Upper lobe of left lung (tissue), 6 donors: ENCODE measurements at regions not wholly inside any gene's neighbourhood (a gene's known extent, or its start where the extent isn't known, plus 50 kb on each side); places are given as distances from the start of the nearest gene placed in this dataset.

Experiments used
- ATAC-seq, 2 donors: fragments of 200-7000 bp; cut with Tn5 transposase; one replicate each; pipeline ENCODE4 v1.9.1; 2022; ENCODE audit warnings: mild to moderate bottlenecking in 2 of 2, moderate library complexity in 2 of 2; ENCODE audit not compliant: low FRiP score in 2 of 2
- DNase-seq, 2 donors: peaks; one replicate each; pipeline ENCODE4 v3.0.0-alpha.2; 2019 to 2020
- H3K27ac ChIP-seq, 4 donors: fragments of 200-600 bp; sonication (generic); one replicate each; pipeline ENCODE4 v1.5.1; 2016 to 2019
- H3K27me3 ChIP-seq, 4 donors: fragments of 200-600 bp; sonication (generic); one replicate each; pipeline ENCODE4 v1.5.1; 2017 to 2019
- H3K36me3 ChIP-seq, 4 donors: fragments of 200-600 bp; sonication (generic); one replicate each; pipeline ENCODE4 v1.5.1; 2016 to 2019
- H3K4me1 ChIP-seq, 4 donors: fragments of 200-600 bp; sonication (generic); one replicate each; pipeline ENCODE4 v1.5.1; 2018 to 2019
- H3K4me3 ChIP-seq, 4 donors: fragments of 200-600 bp; sonication (generic); one replicate each; pipeline ENCODE4 v1.5.1; 2017 to 2019; ENCODE audit warnings: mild to moderate bottlenecking in 2 of 4, moderate library complexity in 1 of 4
- H3K9me3 ChIP-seq, 4 donors: fragments of 200-600 bp; sonication (generic); one replicate each; pipeline ENCODE4 v1.5.1; 2018 to 2019
- EP300 ChIP-seq, 4 donors: sonication (generic); formaldehyde crosslinking; IDR thresholded peaks; one replicate each; pipeline ENCODE4 v1.5.1; 2017; ENCODE audit warnings: antibody characterized with exemption in 4 of 4, control low read depth in 2 of 4
- POLR2A ChIP-seq, 4 donors: fragments of 450-650 bp; IDR thresholded peaks; one replicate each; pipeline ENCODE4 v1.5.1; 2016 to 2017; ENCODE audit warnings: antibody characterized with exemption in 4 of 4, mild to moderate bottlenecking in 2 of 4
- POLR2AphosphoS5 ChIP-seq, 2 donors: sonication (generic); formaldehyde crosslinking; IDR thresholded peaks; one replicate each; pipeline ENCODE4 v1.5.1; 2017; ENCODE audit warnings: antibody characterized with exemption in 2 of 2
- WGBS, 2 donors: methylation state at CpG; one replicate each; pipeline ENCODE4 v1.1.5; 2017 to 2018; 5-methylcytosine and 5-hydroxymethylcytosine counted together
- TF ChIP-seq, protein P1 (sequence below), 6 experiments: fragments of 450-650 bp in 4 of 6; fragments of 200-600 bp in 2 of 6; sonication (generic) in 2 of 6; IDR thresholded peaks; one replicate each; pipeline ENCODE4 v1.5.1; 2016 to 2019; ENCODE audit warnings: antibody characterized with exemption in 6 of 6
- donor health status: DM: no; HTN: no; CAD: no; lungs with moderate emphysema.
- donor health status: DM: no; HTN: yes; CAD: no; lungs with severe emphysema.

DNA sequence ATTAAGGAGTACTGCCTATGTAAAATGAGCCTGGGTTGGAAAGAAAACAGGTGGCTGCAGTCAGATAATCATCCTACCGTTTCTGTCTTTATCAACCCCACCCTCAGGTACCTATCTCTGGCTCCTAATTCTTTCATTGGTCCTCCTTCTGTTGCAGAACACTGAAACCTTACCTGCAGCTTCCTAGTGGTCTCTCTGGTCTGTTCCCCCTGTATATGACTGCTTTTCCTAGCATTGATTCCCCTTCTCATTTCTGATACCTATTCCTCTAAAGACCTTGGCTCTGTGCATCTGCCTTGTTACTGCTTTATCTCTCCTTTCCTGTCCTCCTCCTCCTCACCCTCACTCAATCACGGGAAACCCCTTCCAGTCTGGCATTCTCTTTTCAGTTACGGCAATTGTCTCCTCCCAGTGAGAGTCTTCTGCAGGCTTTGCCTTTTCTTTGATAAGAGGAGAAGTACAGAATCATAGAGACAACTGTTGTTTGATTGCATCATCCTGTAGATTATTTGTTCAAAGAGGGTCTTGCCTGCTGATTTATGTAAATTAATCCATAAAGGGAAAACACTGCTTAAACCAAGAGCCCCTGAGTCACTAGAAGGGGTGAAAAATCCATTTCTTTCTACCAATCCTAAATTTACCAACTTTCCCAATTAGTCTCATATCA, 301.2 kb downstream of the AASDHPPT start:
- Histone ChIP-seq H3K27me3 (no peaks in the 10 kb centered on the region), H3K4me3 (no peak overlapping the region), H3K36me3 (no peaks in the 10 kb centered on the region), H3K9me3 (no peaks in the 10 kb centered on the region), H3K4me1 (no peaks in the 10 kb centered on the region), H3K27ac (no peak overlapping the region)
- 57% methylated on average over 3 of the region's 3 CpGs for WGBS, 2 donors
- TF ChIP-seq, protein P1, sequence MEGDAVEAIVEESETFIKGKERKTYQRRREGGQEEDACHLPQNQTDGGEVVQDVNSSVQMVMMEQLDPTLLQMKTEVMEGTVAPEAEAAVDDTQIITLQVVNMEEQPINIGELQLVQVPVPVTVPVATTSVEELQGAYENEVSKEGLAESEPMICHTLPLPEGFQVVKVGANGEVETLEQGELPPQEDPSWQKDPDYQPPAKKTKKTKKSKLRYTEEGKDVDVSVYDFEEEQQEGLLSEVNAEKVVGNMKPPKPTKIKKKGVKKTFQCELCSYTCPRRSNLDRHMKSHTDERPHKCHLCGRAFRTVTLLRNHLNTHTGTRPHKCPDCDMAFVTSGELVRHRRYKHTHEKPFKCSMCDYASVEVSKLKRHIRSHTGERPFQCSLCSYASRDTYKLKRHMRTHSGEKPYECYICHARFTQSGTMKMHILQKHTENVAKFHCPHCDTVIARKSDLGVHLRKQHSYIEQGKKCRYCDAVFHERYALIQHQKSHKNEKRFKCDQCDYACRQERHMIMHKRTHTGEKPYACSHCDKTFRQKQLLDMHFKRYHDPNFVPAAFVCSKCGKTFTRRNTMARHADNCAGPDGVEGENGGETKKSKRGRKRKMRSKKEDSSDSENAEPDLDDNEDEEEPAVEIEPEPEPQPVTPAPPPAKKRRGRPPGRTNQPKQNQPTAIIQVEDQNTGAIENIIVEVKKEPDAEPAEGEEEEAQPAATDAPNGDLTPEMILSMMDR (IDR thresholded peaks at IDR 0.05) = no peak
- TF ChIP-seq EP300 (IDR thresholded peaks at IDR 0.05) = no peak
- no peak for TF ChIP-seq POLR2A (IDR thresholded peaks at IDR 0.05)
- TF ChIP-seq POLR2AphosphoS5 (IDR thresholded peaks at IDR 0.05) = no peak
- no peak for ATAC-seq
- DNase-seq = no peak

DNA sequence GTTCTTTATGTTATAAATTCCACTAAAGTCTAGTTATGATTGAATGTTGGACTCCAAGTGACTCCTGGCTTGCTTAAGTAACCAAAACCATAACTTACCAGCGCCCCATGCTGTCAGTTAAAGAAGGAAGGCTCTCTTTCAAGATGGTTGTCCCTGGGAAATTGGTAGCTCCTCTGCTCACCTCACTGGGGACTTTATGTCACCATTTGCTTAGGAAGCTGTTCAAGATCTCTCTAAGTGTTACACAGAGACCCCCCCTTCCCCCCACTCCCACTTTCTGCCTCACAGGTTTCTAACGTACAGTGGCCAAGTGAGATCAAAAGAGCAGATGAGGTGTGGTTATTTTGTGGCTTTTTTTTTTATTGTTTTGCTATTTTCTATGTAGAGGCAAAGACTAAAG, 301.8 kb downstream of the AASDHPPT start:
- WGBS, 2 donors = 81 to 82% methylated on average over 2 of the region's 2 CpGs
- Histone ChIP-seq H3K36me3 (no peaks in the 10 kb centered on the region), H3K9me3 (no peaks in the 10 kb centered on the region), H3K4me3 (no peak overlapping the region), H3K4me1 (no peaks in the 10 kb centered on the region), H3K27me3 (no peaks in the 10 kb centered on the region), H3K27ac (no peak overlapping the region)
- DNase-seq (no peak), ATAC-seq (no peak)
- TF ChIP-seq EP300 (IDR thresholded peaks at IDR 0.05) = no peak
- TF ChIP-seq, protein P1 (IDR thresholded peaks at IDR 0.05) = no peak
- TF ChIP-seq POLR2AphosphoS5 (IDR thresholded peaks at IDR 0.05) = no peak
- no peak for TF ChIP-seq POLR2A (IDR thresholded peaks at IDR 0.05)

DNA sequence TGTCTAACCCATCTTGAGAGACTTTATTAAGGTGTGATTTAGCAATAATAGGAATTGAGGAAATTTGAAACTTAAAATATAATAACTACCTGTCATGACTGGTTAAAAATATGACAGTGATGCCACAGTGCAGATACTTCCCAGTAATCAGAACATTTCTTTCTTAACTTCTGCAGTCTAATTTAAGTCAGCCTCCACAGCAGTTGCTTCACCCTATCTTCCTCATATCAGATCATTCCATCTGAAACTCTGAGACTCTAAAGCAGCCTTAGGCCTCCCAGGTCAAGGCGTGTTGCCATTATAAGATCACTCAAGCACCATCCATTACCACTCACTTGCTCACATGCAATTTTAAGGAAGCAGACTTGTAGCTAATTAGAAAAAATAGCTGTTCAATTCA, 302.2 kb downstream of the AASDHPPT start:
- ATAC-seq = no peak
- no peak overlapping the region for H3K27ac ChIP-seq
- H3K4me3 ChIP-seq = no peak overlapping the region
- no peaks in the 10 kb centered on the region for H3K4me1 ChIP-seq
- no peaks in the 10 kb centered on the region for H3K36me3 ChIP-seq
- 76 to 77% methylated on average over 1 of the region's 1 CpG for whole genome bisulfite sequencing, 2 donors
- TF ChIP-seq POLR2A (IDR thresholded peaks at IDR 0.05) = no peak
- TF ChIP-seq EP300 (IDR thresholded peaks at IDR 0.05) = no peak
- no peak for TF ChIP-seq POLR2AphosphoS5 (IDR thresholded peaks at IDR 0.05)
- TF ChIP-seq, protein P1 (IDR thresholded peaks at IDR 0.05) = no peak
- no peaks in the 10 kb centered on the region for H3K9me3 ChIP-seq
- no peaks in the 10 kb centered on the region for H3K27me3 ChIP-seq
- no peak for DNase-seq

GRCh38 chr11:106381895-106382294, 304.4 kb downstream of the AASDHPPT start:
- TF ChIP-seq POLR2AphosphoS5 (IDR thresholded peaks at IDR 0.05) (no peak), EP300 (IDR thresholded peaks at IDR 0.05) (no peak), POLR2A (IDR thresholded peaks at IDR 0.05) (no peak)
- TF ChIP-seq, protein P1 (IDR thresholded peaks at IDR 0.05) = no peak
- Histone ChIP-seq H3K27me3 (no peaks in the 10 kb centered on the region), H3K27ac (no peak overlapping the region), H3K4me3 (no peak overlapping the region), H3K36me3 (no peaks in the 10 kb centered on the region), H3K9me3 (no peaks in the 10 kb centered on the region), H3K4me1 (no peaks in the 10 kb centered on the region)
- ATAC-seq (no peak), DNase-seq (no peak)
- WGBS, 2 donors = 75 to 82% methylated on average over 3 of the region's 3 CpGs

DNA sequence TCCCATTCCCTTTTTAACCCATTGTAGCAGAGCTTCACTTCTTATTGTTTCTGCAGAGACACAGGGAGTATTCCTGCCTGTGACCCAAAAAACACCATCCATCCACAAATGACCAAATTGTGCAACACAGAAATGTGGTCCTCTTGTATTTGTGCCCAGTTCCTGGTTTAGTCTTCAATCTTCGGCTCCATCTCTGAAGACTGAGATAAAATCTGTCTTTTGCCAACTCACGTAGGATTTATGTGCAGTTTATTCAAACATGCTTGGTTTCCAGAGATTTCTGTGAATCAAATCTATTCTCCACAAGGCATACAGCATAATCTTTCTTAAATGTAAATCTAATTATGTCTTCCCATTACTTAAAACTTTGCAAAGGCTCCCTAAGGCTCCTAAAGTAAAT, 307.0 kb downstream of the AASDHPPT start:
- TF ChIP-seq POLR2AphosphoS5 (IDR thresholded peaks at IDR 0.05) = no peak
- TF ChIP-seq, protein P1 (IDR thresholded peaks at IDR 0.05) = no peak
- no peaks in the 10 kb centered on the region for H3K27me3 ChIP-seq
- no peaks in the 10 kb centered on the region for H3K36me3 ChIP-seq
- H3K9me3 ChIP-seq = no peaks in the 10 kb centered on the region
- no peak overlapping the region for H3K4me3 ChIP-seq
- DNase-seq = no peak
- 74 to 75% methylated on average over 2 of the region's 2 CpGs for WGBS, 2 donors
- H3K4me1 ChIP-seq = no peaks in the 10 kb centered on the region
- H3K27ac ChIP-seq = no peak overlapping the region
- no peak for ATAC-seq
